K562 (cell line): ENCODE measurements at regions not wholly inside any gene's neighbourhood (a gene's known extent, or its start where the extent isn't known, plus 50 kb on each side); places are given as distances from the start of the nearest gene placed in this dataset.
A peak's percentile ranks its signal among the peaks of the same experiment; 100 is the strongest.

ENCODE experiments used
- ARID1B ChIP-seq: fragments of 450-650 bp; IDR thresholded peaks from 2 replicates; pipeline ENCODE4 v1.6.1; 2016; ENCODE audit warnings: antibody characterized with exemption, mild to moderate bottlenecking, inconsistent platforms
- BACH1 ChIP-seq: fragments of 200-800 bp; sonication (Bioruptor generic); IDR thresholded peaks from 2 replicates; pipeline ENCODE4 v1.6.1; 2016; ENCODE audit warnings: missing genetic modification characterization, missing compliant biosample characterization
- COPS2 ChIP-seq: fragments of 450-650 bp; conservative IDR thresholded peaks from 2 replicates; pipeline ENCODE4 v1.6.1; 2016; ENCODE audit warnings: mild to moderate bottlenecking, moderate library complexity
- CTCF ChIP-seq, 3 experiments: IDR thresholded peaks in 2 of 3; conservative IDR thresholded peaks in 1 of 3; 2 replicates each; pipeline ENCODE4 v1.5.1; 2011 to 2012; ENCODE audit warnings: low read length in 3 of 3, mild to moderate bottlenecking in 3 of 3, control low read depth in 2 of 3, improper control_type of control experiment in 1 of 3, inconsistent platforms in 1 of 3, low read depth in 1 of 3, mixed read lengths in 1 of 3, moderate library complexity in 1 of 3; ENCODE audit not compliant: insufficient read depth in 2 of 3
- DEAF1 ChIP-seq: fragments of 450-650 bp; formaldehyde crosslinking; IDR thresholded peaks from 2 replicates; pipeline ENCODE4 v1.4.0; 2020; ENCODE audit warnings: mild to moderate bottlenecking, moderate library complexity
- DPF2 ChIP-seq: fragments of 450-650 bp; IDR thresholded peaks from 2 replicates; pipeline ENCODE4 v1.6.1; 2016
- E2F3 ChIP-seq: fragments of 250-450 bp; sonication (Bioruptor Pico); IDR thresholded peaks from 2 replicates; pipeline ENCODE4 v1.4.0; 2020; ENCODE audit warnings: mild to moderate bottlenecking
- EGR1 ChIP-seq: fragments of 450-650 bp; conservative IDR thresholded peaks from 2 replicates; pipeline ENCODE4 v1.6.1; 2017; ENCODE audit warnings: mild to moderate bottlenecking
- HDAC8 ChIP-seq: fragments of 450-650 bp; IDR thresholded peaks from 2 replicates; pipeline ENCODE4 v1.6.1; 2016; ENCODE audit warnings: mild to moderate bottlenecking, missing genetic modification characterization, moderate library complexity, missing compliant biosample characterization
- HINFP ChIP-seq: fragments of 450-650 bp; conservative IDR thresholded peaks from 2 replicates; pipeline ENCODE4 v1.6.1; 2016; ENCODE audit warnings: missing genetic modification characterization, low read depth, mild to moderate bottlenecking, control low read depth, missing compliant biosample characterization
- MAFG ChIP-seq: fragments of 450-650 bp; conservative IDR thresholded peaks from 2 replicates; pipeline ENCODE4 v1.6.1; 2016; ENCODE audit warnings: missing genetic modification characterization, missing compliant biosample characterization
- MCM5 ChIP-seq: fragments of 450-650 bp; IDR thresholded peaks from 2 replicates; pipeline ENCODE4 v1.6.1; 2016; ENCODE audit warnings: low read depth
- MXI1 ChIP-seq: IDR thresholded peaks from 2 replicates; pipeline ENCODE4 v1.6.1; 2011; ENCODE audit warnings: low read depth, mild to moderate bottlenecking, improper control_type of control experiment, low read length
- NFIC ChIP-seq: fragments of 450-650 bp; IDR thresholded peaks from 2 replicates; pipeline ENCODE4 v1.6.1; 2017; ENCODE audit warnings: mild to moderate bottlenecking, inconsistent platforms
- NFIX ChIP-seq: fragments of 250-450 bp; sonication (Bioruptor Pico); IDR thresholded peaks from 2 replicates; pipeline ENCODE4 v1.4.0; 2020; ENCODE audit warnings: low read depth, mild to moderate bottlenecking, moderate library complexity
- NR2F6 ChIP-seq: fragments of 450-650 bp; formaldehyde crosslinking; IDR thresholded peaks from 2 replicates; pipeline ENCODE4 v1.4.0; 2020; ENCODE audit warnings: mild to moderate bottlenecking
- PML ChIP-seq: IDR thresholded peaks from 2 replicates; pipeline ENCODE4 v1.6.1; 2012; ENCODE audit warnings: low read length, inconsistent platforms
- RNF2 ChIP-seq: sonication (generic); IDR thresholded peaks from 2 replicates; pipeline ENCODE4 v1.6.1; 2016
- TGIF2 ChIP-seq: sonication (generic); formaldehyde crosslinking; IDR thresholded peaks from 2 replicates; pipeline ENCODE4 v1.8.1; 2022; ENCODE audit warnings: mild to moderate bottlenecking, missing genetic modification reagents, moderate library complexity
- U2AF1 ChIP-seq: fragments of 200-400 bp; formaldehyde crosslinking; optimal IDR thresholded peaks from 2 replicates; pipeline ENCODE3; 2017; ENCODE audit warnings: mild to moderate bottlenecking, low read depth, low read length, moderate library complexity
- ZNF133 ChIP-seq: fragments of 250-450 bp; sonication (Bioruptor Pico); IDR thresholded peaks from 2 replicates; pipeline ENCODE4 v1.4.0; 2020; ENCODE audit warnings: mild to moderate bottlenecking
- ZNF449 ChIP-seq: fragments of 250-450 bp; sonication (Bioruptor Pico); IDR thresholded peaks from 2 replicates; pipeline ENCODE4 v1.8.0; 2022; ENCODE audit warnings: moderate library complexity, mild to moderate bottlenecking, inconsistent platforms
- ZNF511 ChIP-seq: sonication (generic); formaldehyde crosslinking; IDR thresholded peaks from 2 replicates; pipeline ENCODE4 v1.8.0; 2022; ENCODE audit warnings: mild to moderate bottlenecking, missing genetic modification reagents
- ZNF583 ChIP-seq: fragments of 250-450 bp; sonication (Bioruptor Pico); IDR thresholded peaks from 2 replicates; pipeline ENCODE4 v1.4.0; 2020
- ZNF696 ChIP-seq: fragments of 250-450 bp; sonication (Bioruptor Pico); conservative IDR thresholded peaks from 2 replicates; pipeline ENCODE4 v1.4.0; 2020; ENCODE audit warnings: mild to moderate bottlenecking, moderate library complexity
- ZSCAN29 ChIP-seq: fragments of 450-650 bp; IDR thresholded peaks from 2 replicates; pipeline ENCODE4 v1.6.1; 2017

GRCh38 chr12:116336542-116337065, 59.1 kb upstream of the MED13L start (continued):
- TF ChIP-seq ZSCAN29 (no peak), COPS2 (no peak), EGR1 (peak; percentile 1; the same call in 1 of the 2 replicates), ZNF696 (CRISPR knock-in tag) (no peak), NR2F6 (CRISPR knock-in tag) (no peak), CTCF (IDR thresholded peaks at IDR 0.05 in 2 of 3, conservative IDR thresholded peaks at IDR 0.05 in 1 of 3; ENCODE audit: insufficient read depth in 2 of 3, low read depth in 1 of 3, low read length in 3 of 3) (peak in 1 of 3 experiments; percentile 30; a peak in 1 of 6 replicates), HDAC8 (tag) (no peak), PML (no peak), RNF2 (no peak), ZNF511 (CRISPR knock-in tag) (no peak), MXI1 (no peak), E2F3 (CRISPR knock-in tag) (no peak), MAFG (peak; percentile 38; the same call in 1 of the 2 replicates), HINFP (tag) (no peak), BACH1 (tag) (no peak), ARID1B (peak; percentile 42), NFIX (CRISPR knock-in tag) (no peak), MCM5 (no peak), DEAF1 (no peak), ZNF449 (CRISPR knock-in tag) (no peak), NFIC (no peak), ZNF133 (CRISPR knock-in tag) (no peak), U2AF1 (no peak), TGIF2 (no peak), ZNF583 (no peak), DPF2 (no peak)
